Activated CD4-positive, alpha-beta memory T cell treated with anti-CD3 and anti-CD28 coated beads, Interleukin-2, amount 10 ng/mL, durations not matched to agents 7 days and 5 days (primary cell): ENCODE measurements at regions not wholly inside any gene's neighbourhood (a gene's known extent, or its start where the extent isn't known, plus 50 kb on each side); places are given as distances from the start of the nearest gene placed in this dataset.

Experiments
- CTCF ChIA-PET: fragments of 350-600 bp; sonication (Branson Sonifier 250); formaldehyde crosslinking; loops from one replicate; lab custom pipeline; 2021; ENCODE audit warnings: antibody characterized with exemption, inconsistent platforms; lab: Charles Lee
- POLR2A ChIA-PET: fragments of 350-600 bp; sonication (Branson Sonifier 250); formaldehyde crosslinking; loops from one replicate; lab custom pipeline; 2021; ENCODE audit warnings: antibody characterized with exemption; lab: Charles Lee
- DNase-seq: peaks from one replicate; pipeline ENCODE4 v3.0.0-alpha.2; 2020
- H3K27ac Mint-ChIP-seq: one replicate; pipeline ENCODE4 v1.8.0; 2021; ENCODE audit warnings: mild to moderate bottlenecking, mixed read lengths
- H3K27me3 Mint-ChIP-seq: one replicate; pipeline ENCODE4 v1.8.0; 2021; ENCODE audit warnings: mixed read lengths
- H3K36me3 Mint-ChIP-seq: one replicate; pipeline ENCODE4 v1.8.0; 2021; ENCODE audit warnings: low read depth, mixed read lengths
- H3K4me1 Mint-ChIP-seq: one replicate; pipeline ENCODE4 v1.8.0; 2021; ENCODE audit warnings: mixed read lengths
- H3K4me3 Mint-ChIP-seq: one replicate; pipeline ENCODE4 v1.8.0; 2021; ENCODE audit warnings: mild to moderate bottlenecking, mixed read lengths
- H3K9me3 Mint-ChIP-seq: one replicate; pipeline ENCODE4 v1.8.0; 2021; ENCODE audit warnings: mixed read lengths

GRCh38 chr22:49067504-49067903, 760.2 kb downstream of the BRD1 start:
- Mint-ChIP-seq H3K36me3 (no peaks in the 10 kb centered on the region), H3K9me3 (no peaks in the 10 kb centered on the region), H3K27ac (no peak overlapping the region), H3K4me3 (no peak overlapping the region), H3K4me1 (no peaks in the 10 kb centered on the region), H3K27me3 (peaks cover 2% of the 10 kb centered on the region)
- ChIA-PET POLR2A (no interaction called here), CTCF (no interaction called here)
- no peak for DNase-seq

- CTCF ChIA-PET = interaction anchor here (0.7 kb wide), 1 partner anchor 20 kb away, joined by 3 read pairs; no protein-coding TSS in a partner anchor
These were observed 761.1 kb downstream of the BRD1 start for GRCh38 chr22:49066619-49067018.

GRCh38 chr22:49064836-49065235, 762.8 kb downstream of the BRD1 start:
- Mint-ChIP-seq H3K4me1 (no peaks in the 10 kb centered on the region), H3K4me3 (no peak overlapping the region), H3K36me3 (no peaks in the 10 kb centered on the region), H3K9me3 (no peaks in the 10 kb centered on the region), H3K27ac (no peak overlapping the region), H3K27me3 (peaks cover 2% of the 10 kb centered on the region)
- POLR2A ChIA-PET = no interaction called here
- CTCF ChIA-PET = no interaction called here
- no peak for DNase-seq

More at GRCh38 chr22:49066619-49067018, 761.1 kb downstream of the BRD1 start:
- POLR2A ChIA-PET = no interaction called here
- DNase-seq = no peak
- no peak overlapping the region for H3K4me3 Mint-ChIP-seq
- no peaks in the 10 kb centered on the region for H3K9me3 Mint-ChIP-seq
- no peaks in the 10 kb centered on the region for H3K36me3 Mint-ChIP-seq
- no peaks in the 10 kb centered on the region for H3K4me1 Mint-ChIP-seq
- peaks cover 2% of the 10 kb centered on the region for H3K27me3 Mint-ChIP-seq
- H3K27ac Mint-ChIP-seq = no peak overlapping the region

GRCh38 chr22:49063545-49063890, 764.2 kb downstream of the BRD1 start:
- H3K4me1 Mint-ChIP-seq = no peaks in the 10 kb centered on the region
- no peak for DNase-seq
- POLR2A ChIA-PET = no interaction called here
- no peak overlapping the region for H3K4me3 Mint-ChIP-seq
- CTCF ChIA-PET = no interaction called here
- no peaks in the 10 kb centered on the region for H3K36me3 Mint-ChIP-seq
- no peak overlapping the region for H3K27ac Mint-ChIP-seq
- H3K9me3 Mint-ChIP-seq = no peaks in the 10 kb centered on the region
- H3K27me3 Mint-ChIP-seq = peaks cover 2% of the 10 kb centered on the region

- ChIA-PET POLR2A (no interaction called here), CTCF (no interaction called here)
- Mint-ChIP-seq H3K36me3 (no peaks in the 10 kb centered on the region), H3K4me1 (no peaks in the 10 kb centered on the region), H3K4me3 (no peak overlapping the region), H3K9me3 (no peaks in the 10 kb centered on the region), H3K27ac (no peak overlapping the region), H3K27me3 (peaks cover 2% of the 10 kb centered on the region)
- DNase-seq = no peak
These were observed 764.7 kb downstream of the BRD1 start for GRCh38 chr22:49062802-49063544.

GRCh38 chr22:49062155-49062801, 765.4 kb downstream of the BRD1 start:
- Mint-ChIP-seq H3K27ac (no peak overlapping the region), H3K36me3 (no peaks in the 10 kb centered on the region), H3K9me3 (no peaks in the 10 kb centered on the region), H3K4me3 (no peak overlapping the region), H3K27me3 (peaks cover 2% of the 10 kb centered on the region), H3K4me1 (no peaks in the 10 kb centered on the region)
- ChIA-PET POLR2A (no interaction called here), CTCF (no interaction called here)
- DNase-seq = no peak

- CTCF ChIA-PET = no interaction called here
- H3K36me3 Mint-ChIP-seq = no peaks in the 10 kb centered on the region
- POLR2A ChIA-PET = no interaction called here
- peaks cover 2% of the 10 kb centered on the region for H3K27me3 Mint-ChIP-seq
- H3K27ac Mint-ChIP-seq = no peak overlapping the region
- H3K9me3 Mint-ChIP-seq = no peaks in the 10 kb centered on the region
- H3K4me3 Mint-ChIP-seq = no peak overlapping the region
- DNase-seq = no peak
- no peaks in the 10 kb centered on the region for H3K4me1 Mint-ChIP-seq
These were observed 769.8 kb downstream of the BRD1 start for GRCh38 chr22:49057910-49058309.

- CTCF ChIA-PET = no interaction called here
These were observed 771.4 kb downstream of the BRD1 start for GRCh38 chr22:49056301-49056700.

GRCh38 chr22:49055406-49055805, 772.3 kb downstream of the BRD1 start:
- Mint-ChIP-seq H3K27ac (no peak overlapping the region), H3K27me3 (peaks cover 2% of the 10 kb centered on the region), H3K9me3 (no peaks in the 10 kb centered on the region), H3K4me1 (no peaks in the 10 kb centered on the region), H3K36me3 (no peaks in the 10 kb centered on the region), H3K4me3 (no peak overlapping the region)
- no peak for DNase-seq
- ChIA-PET POLR2A (no interaction called here), CTCF (no interaction called here)

More at GRCh38 chr22:49056301-49056700, 771.4 kb downstream of the BRD1 start:
- H3K4me1 Mint-ChIP-seq = no peaks in the 10 kb centered on the region
- POLR2A ChIA-PET = no interaction called here
- no peak overlapping the region for H3K4me3 Mint-ChIP-seq
- H3K36me3 Mint-ChIP-seq = no peaks in the 10 kb centered on the region
- H3K27ac Mint-ChIP-seq = no peak overlapping the region
- no peaks in the 10 kb centered on the region for H3K9me3 Mint-ChIP-seq
- peaks cover 2% of the 10 kb centered on the region for H3K27me3 Mint-ChIP-seq
- DNase-seq = no peak

GRCh38 chr22:49053578-49053977, 774.1 kb downstream of the BRD1 start:
- POLR2A ChIA-PET = no interaction called here
- CTCF ChIA-PET = interaction anchor here (0.7 to 1.1 kb wide), 2 partner anchors 251 to 391 kb away, joined by 4 to 5 read pairs; no protein-coding TSS in a partner anchor
- peaks cover 2% of the 10 kb centered on the region for H3K27me3 Mint-ChIP-seq
- H3K4me3 Mint-ChIP-seq = no peak overlapping the region
- no peaks in the 10 kb centered on the region for H3K36me3 Mint-ChIP-seq
- no peak overlapping the region for H3K27ac Mint-ChIP-seq
- no peak for DNase-seq
- H3K4me1 Mint-ChIP-seq = no peaks in the 10 kb centered on the region
- no peaks in the 10 kb centered on the region for H3K9me3 Mint-ChIP-seq

GRCh38 chr22:49052560-49052959, 775.1 kb downstream of the BRD1 start:
- Mint-ChIP-seq H3K27me3 (peaks cover 2% of the 10 kb centered on the region), H3K36me3 (no peaks in the 10 kb centered on the region), H3K9me3 (no peaks in the 10 kb centered on the region), H3K4me1 (no peaks in the 10 kb centered on the region), H3K4me3 (no peak overlapping the region), H3K27ac (no peak overlapping the region)
- DNase-seq = no peak
- ChIA-PET CTCF (no interaction called here), POLR2A (no interaction called here)

GRCh38 chr22:49052023-49052538, 775.6 kb downstream of the BRD1 start:
- ChIA-PET CTCF (no interaction called here), POLR2A (no interaction called here)
- Mint-ChIP-seq H3K4me3 (no peak overlapping the region), H3K27ac (no peak overlapping the region), H3K27me3 (peaks cover 2% of the 10 kb centered on the region), H3K9me3 (no peaks in the 10 kb centered on the region), H3K36me3 (no peaks in the 10 kb centered on the region), H3K4me1 (no peaks in the 10 kb centered on the region)
- no peak for DNase-seq

- no peak for DNase-seq
- H3K9me3 Mint-ChIP-seq = no peaks in the 10 kb centered on the region
- POLR2A ChIA-PET = no interaction called here
- CTCF ChIA-PET = no interaction called here
- H3K4me3 Mint-ChIP-seq = no peak overlapping the region
- peaks cover 2% of the 10 kb centered on the region for H3K27me3 Mint-ChIP-seq
- H3K27ac Mint-ChIP-seq = no peak overlapping the region
- H3K36me3 Mint-ChIP-seq = no peaks in the 10 kb centered on the region
- no peaks in the 10 kb centered on the region for H3K4me1 Mint-ChIP-seq
These were observed 776.1 kb downstream of the BRD1 start for GRCh38 chr22:49051491-49052022.
